GM21367 (cell line): ENCODE measurements at regions not wholly inside any gene's neighbourhood (a gene's known extent, or its start where the extent isn't known, plus 50 kb on each side); places are given as distances from the start of the nearest gene placed in this dataset.

Source experiments
- ATAC-seq: cut with Tn5 transposase; IDR thresholded peaks from one replicate; pipeline ENCODE4 v1.9.1; 2021; ENCODE audit not compliant: unreplicated experiment

- ATAC-seq, result no peak
Measured at GRCh38 chr17:56085576-56086267, 67.6 kb upstream of the ANKFN1 start.

DNA sequence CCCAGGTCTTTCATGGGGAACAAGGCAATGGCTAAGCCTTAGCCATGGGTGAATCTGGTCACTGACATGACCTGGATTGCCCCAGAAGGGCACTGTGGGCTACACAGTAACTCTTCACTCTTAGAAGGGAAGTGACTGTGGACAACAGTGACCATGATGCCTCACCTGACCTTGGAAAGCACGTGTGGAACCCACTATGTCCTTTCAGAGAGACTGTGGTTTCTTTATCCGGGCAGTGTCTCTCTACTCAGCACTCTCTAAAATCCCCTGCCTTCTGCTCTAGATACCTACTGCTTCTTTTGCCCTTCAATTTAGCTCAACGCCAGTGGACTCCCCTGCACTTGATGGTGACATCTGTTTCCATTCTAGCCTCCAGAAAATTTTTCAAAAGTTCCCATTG is 66.1 kb upstream of the ANKFN1 start:
- no peak for ATAC-seq

DNA sequence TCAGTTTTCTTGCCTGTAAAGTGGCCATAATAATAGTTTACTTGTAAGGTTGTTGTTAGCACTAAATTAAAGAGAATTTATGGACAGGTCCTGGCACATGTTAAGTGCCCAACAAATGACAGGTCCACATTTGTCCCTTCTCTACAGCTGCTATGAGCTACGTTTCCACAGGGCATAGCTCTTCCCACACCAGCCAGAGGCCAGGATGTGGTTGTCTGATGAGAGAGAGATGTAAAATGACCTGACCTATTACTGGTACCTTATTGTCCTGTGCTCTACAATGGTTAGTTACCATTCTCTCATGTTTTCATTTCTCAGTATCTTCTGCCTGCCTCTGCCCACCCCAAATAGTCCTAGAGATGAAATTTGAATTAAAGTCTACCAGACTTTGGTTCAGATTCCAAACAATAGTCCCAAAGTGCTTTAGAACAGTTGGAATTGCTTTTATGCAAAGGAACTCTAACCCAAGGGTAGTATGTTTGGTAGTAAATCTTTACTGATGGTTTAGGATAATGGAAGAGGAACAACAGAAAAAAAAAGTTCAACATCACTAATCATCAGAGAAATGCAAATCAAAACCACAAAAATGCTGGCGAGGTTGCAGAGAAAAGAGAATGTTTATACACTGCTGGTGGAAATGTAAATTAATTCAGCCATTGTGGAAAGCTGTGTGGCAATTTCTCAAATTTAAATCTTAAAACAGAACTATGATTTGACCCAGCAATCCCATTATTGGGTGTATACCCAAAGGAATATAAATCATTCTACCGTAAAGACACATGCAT is 57.1 kb upstream of the ANKFN1 start:
- ATAC-seq, result no peak

GRCh38 chr17:56098746-56099145 is 54.5 kb upstream of the ANKFN1 start:
- no peak for ATAC-seq

- no peak for ATAC-seq
Measured at GRCh38 chr17:56099649-56100048, 53.6 kb upstream of the ANKFN1 start.
